Activated B cell treated with CpG ODN at 0.5 μM for 24 hours (primary cell): ENCODE measurements at regions not wholly inside any gene's neighbourhood (a gene's known extent, or its start where the extent isn't known, plus 50 kb on each side); places are given as distances from the start of the nearest gene placed in this dataset.

Experiments
- ATAC-seq: fragments of 200-7000 bp; cut with Tn5 transposase; one replicate; pipeline ENCODE4 v1.10.0; 2021; ENCODE audit warnings: low read depth, mild to moderate bottlenecking, moderate library complexity
- CTCF ChIA-PET: fragments of 350-600 bp; sonication (Branson Sonifier 250); formaldehyde crosslinking; loops from one replicate; lab custom pipeline; 2021; ENCODE audit warnings: antibody characterized with exemption; lab: Charles Lee
- POLR2A ChIA-PET: fragments of 350-600 bp; sonication (Branson Sonifier 250); formaldehyde crosslinking; loops from one replicate; lab custom pipeline; 2021; ENCODE audit warnings: antibody characterized with exemption; lab: Charles Lee
- DNase-seq: peaks from one replicate; pipeline ENCODE4 v3.0.0; 2022
- H3K27ac Mint-ChIP-seq: one replicate; pipeline ENCODE4 v1.8.0; 2020; ENCODE audit warnings: mixed read lengths
- H3K27me3 Mint-ChIP-seq: one replicate; pipeline ENCODE4 v1.8.0; 2021; ENCODE audit warnings: mixed read lengths
- H3K36me3 Mint-ChIP-seq: one replicate; pipeline ENCODE4 v1.8.0; 2021; ENCODE audit warnings: low read depth, mixed read lengths
- H3K4me1 Mint-ChIP-seq: one replicate; pipeline ENCODE4 v1.8.0; 2021; ENCODE audit warnings: mixed read lengths
- H3K4me3 Mint-ChIP-seq: one replicate; pipeline ENCODE4 v1.8.0; 2020; ENCODE audit warnings: mild to moderate bottlenecking, mixed read lengths
- H3K9me3 Mint-ChIP-seq: one replicate; pipeline ENCODE4 v1.8.0; 2020; ENCODE audit warnings: mixed read lengths
- CTCF ChIP-seq: fragments of 200-600 bp; IDR thresholded peaks from one replicate; pipeline ENCODE4 v1.8.0; 2022; ENCODE audit warnings: antibody characterized with exemption, mild to moderate bottlenecking
- intact Hi-C: fragments of 100-400 bp; cut with micrococcal nuclease; formaldehyde crosslinking; loops from one replicate; pipeline ENCODE4 v1.15.1; 2024

GRCh38 chr10:85039311-85039710 lies 710.9 kb downstream of the CCSER2 start:
- no peak overlapping the region for H3K27ac Mint-ChIP-seq
- H3K9me3 Mint-ChIP-seq: peaks cover 16% of the 10 kb centered on the region
- ATAC-seq (no peak), DNase-seq (no peak)
- no peaks in the 10 kb centered on the region for H3K4me1 Mint-ChIP-seq
- TF ChIP-seq CTCF: no peak
- no peak overlapping the region for H3K4me3 Mint-ChIP-seq
- no peaks in the 10 kb centered on the region for H3K36me3 Mint-ChIP-seq
- POLR2A ChIA-PET: no interaction called here
- intact Hi-C loops: no loop called here
- H3K27me3 Mint-ChIP-seq: no peaks in the 10 kb centered on the region
- CTCF ChIA-PET: no interaction called here

- DNase-seq (no peak), ATAC-seq (no peak)
- Mint-ChIP-seq H3K27me3 (no peaks in the 10 kb centered on the region), H3K36me3 (no peaks in the 10 kb centered on the region), H3K4me3 (no peak overlapping the region), H3K4me1 (no peaks in the 10 kb centered on the region), H3K27ac (no peak overlapping the region), H3K9me3 (peaks cover 21% of the 10 kb centered on the region)
- intact Hi-C loops: no loop called here
- CTCF ChIA-PET: no interaction called here
- POLR2A ChIA-PET: no interaction called here
- TF ChIP-seq CTCF: no peak
Observed at GRCh38 chr10:85043207-85043606, 714.8 kb downstream of the CCSER2 start.

GRCh38 chr10:85045046-85045445 lies 716.7 kb downstream of the CCSER2 start:
- intact Hi-C loops: no loop called here
- TF ChIP-seq CTCF: no peak
- ATAC-seq (no peak), DNase-seq (no peak)
- no peaks in the 10 kb centered on the region for H3K27me3 Mint-ChIP-seq
- ChIA-PET CTCF (no interaction called here), POLR2A (no interaction called here)
- H3K4me1 Mint-ChIP-seq: no peaks in the 10 kb centered on the region
- H3K9me3 Mint-ChIP-seq: peaks cover 14% of the 10 kb centered on the region
- no peak overlapping the region for H3K4me3 Mint-ChIP-seq
- H3K36me3 Mint-ChIP-seq: no peaks in the 10 kb centered on the region
- H3K27ac Mint-ChIP-seq: no peak overlapping the region

GRCh38 chr10:85047170-85047834 lies 718.9 kb downstream of the CCSER2 start:
- ATAC-seq (no peak), DNase-seq (no peak)
- Mint-ChIP-seq H3K4me1 (no peaks in the 10 kb centered on the region), H3K27ac (no peak overlapping the region), H3K36me3 (no peaks in the 10 kb centered on the region), H3K27me3 (no peaks in the 10 kb centered on the region), H3K9me3 (peaks cover 10% of the 10 kb centered on the region), H3K4me3 (no peak overlapping the region)
- POLR2A ChIA-PET: no interaction called here
- TF ChIP-seq CTCF: no peak
- intact Hi-C loops: no loop called here
- CTCF ChIA-PET: no interaction called here

GRCh38 chr10:85047979-85048378 lies 719.6 kb downstream of the CCSER2 start:
- POLR2A ChIA-PET: no interaction called here
- CTCF ChIA-PET: no interaction called here
- TF ChIP-seq CTCF: no peak
- no peak for DNase-seq
- ATAC-seq: no peak
- Mint-ChIP-seq H3K27me3 (no peaks in the 10 kb centered on the region), H3K36me3 (no peaks in the 10 kb centered on the region), H3K4me3 (no peak overlapping the region), H3K27ac (no peak overlapping the region), H3K4me1 (no peaks in the 10 kb centered on the region), H3K9me3 (peaks cover 10% of the 10 kb centered on the region)
- intact Hi-C loops: no loop called here
